ENCODE measurements at regions not wholly inside any gene's neighbourhood (a gene's known extent, or its start where the extent isn't known, plus 50 kb on each side); places are given as distances from the start of the nearest gene placed in this dataset.

GRCh38 chr18:35841283-35841682 is 131.2 kb upstream of the RMP24 start:
- Histone ChIP-seq H2BK5ac (ENCODE audit: low read depth, low read length) (peak overlapping the region; percentile 40; the same call in 1 of the 2 replicates), H3K14ac (ENCODE audit: insufficient read length) (no peak overlapping the region), H3K23ac (ENCODE audit: insufficient read length) (no peak overlapping the region), H3K9ac (replicated peaks in 1 of 4; ENCODE audit: extremely low read depth in 1 of 4, low read depth in 3 of 4, low read length in 3 of 4) (no peak overlapping the region), H3K4me1 (replicated peaks in 1 of 4; ENCODE audit: control insufficient read depth in 3 of 4, insufficient read depth in 4 of 4, low read length in 3 of 4) (peaks cover 0 to 2% (median under 1%) of the 10 kb centered on the region in 4 experiments; a peak in 1 of 7 replicates), H3K4me3 (ENCODE audit: extremely low read depth in 1 of 4, insufficient read depth in 2 of 4, low read depth in 3 of 4, low read length in 4 of 4) (no peak overlapping the region), H2BK120ac (replicated peaks; ENCODE audit: low read depth, low read length) (peak overlapping the region; percentile 91), H3K79me1 (ENCODE audit: low read depth, low read length) (no peaks in the 10 kb centered on the region), H3K4ac (replicated peaks; ENCODE audit: insufficient read length, low read depth, low read length) (no peak overlapping the region), H2BK20ac (ENCODE audit: low read length) (peak overlapping the region; percentile 89; the same call in 1 of the 2 replicates), H3K36me3 (ENCODE audit: control insufficient read depth in 2 of 4, insufficient read depth in 4 of 4, low read length in 3 of 4) (no peaks in the 10 kb centered on the region; a peak in 1 of 8 replicates), H3K27me3 (replicated peaks in 1 of 4; ENCODE audit: control insufficient read depth in 3 of 4, extremely low read depth in 1 of 4, insufficient read depth in 3 of 4, low read length in 3 of 4) (no peaks in the 10 kb centered on the region), H3K9me3 (ENCODE audit: insufficient read depth in 2 of 2, low read depth in 1 of 2, low read length in 1 of 2) (0 out of 4 replicates have a peak, but pooled peaks cover 0 to 5% of the 10 kb centered on the region in 2 experiments), H2AFZ (ENCODE audit: low read length) (no peak overlapping the region), H3K18ac (ENCODE audit: extremely low read depth, low read length) (peak overlapping the region; percentile 68; the same call in 1 of the 2 replicates), H4K5ac (ENCODE audit: insufficient read length, low read depth, low read length) (no peak overlapping the region), H2BK15ac (ENCODE audit: low read length) (peak overlapping the region; percentile 19; the same call in 1 of the 2 replicates), H3K56ac (replicated peaks; ENCODE audit: insufficient read length, low read depth, low read length) (no peak overlapping the region), H3K4me2 (ENCODE audit: insufficient read depth in 1 of 2, low read depth in 2 of 2, low read length in 2 of 2) (no peak overlapping the region), H4K20me1 (replicated peaks in 1 of 2; ENCODE audit: control insufficient read depth in 1 of 2, insufficient read depth in 2 of 2, low read length in 2 of 2) (no peaks in the 10 kb centered on the region), H3K79me2 (ENCODE audit: control insufficient read depth in 1 of 2, insufficient read depth in 2 of 2, low read length in 2 of 2) (no peaks in the 10 kb centered on the region), H2BK12ac (ENCODE audit: low read depth, low read length) (peak overlapping the region; percentile 84; the same call in 1 of the 2 replicates), H3K23me2 (ENCODE audit: low read depth, low read length) (no peaks in the 10 kb centered on the region), H2AK5ac (ENCODE audit: low read depth, low read length) (peak overlapping the region; percentile 90; the same call in 1 of the 2 replicates), H4K8ac (ENCODE audit: extremely low read depth, insufficient read depth, low read length) (no peak overlapping the region), H3K27ac (ENCODE audit: low read depth, low read length) (no peak overlapping the region), H4K91ac (replicated peaks; ENCODE audit: insufficient read length, low read length) (peak overlapping the region; percentile 77)
- ChIA-PET POLR2A (ENCODE audit: partially characterized antibody) (interaction anchor here (1.0 to 2.5 kb wide), 4 partner anchors 7 to 60 kb away, joined by 3 to 7 read pairs (median 6); no protein-coding TSS in a partner anchor), CTCF (ENCODE audit: partially characterized antibody) (interaction anchor here (1.8 to 1.9 kb wide), 2 partner anchors 9 to 46 kb away, joined by 3 to 4 read pairs; no protein-coding TSS in a partner anchor)
- DNase-seq (ENCODE audit: low read depth in 1 of 2, low spot score in 2 of 2): no peak
- TF ChIP-seq BACH1 (IDR thresholded peaks at IDR 0.05; ENCODE audit: low read length) (no peak), CBX8 (IDR thresholded peaks at IDR 0.05; ENCODE audit: borderline replicate concordance, low read depth, low read length) (no peak), ZNF274 (IDR thresholded peaks at IDR 0.05; ENCODE audit: borderline replicate concordance, extremely low read depth, low read length) (no peak), RBBP5 (IDR thresholded peaks at IDR 0.05; ENCODE audit: borderline replicate concordance, low read depth, low read length) (no peak), KDM4A (IDR thresholded peaks at IDR 0.05; ENCODE audit: low read depth, low read length, severe bottlenecking) (no peak), TAF7 (optimal IDR thresholded peaks at IDR 0.05; ENCODE audit: borderline replicate concordance, low read depth, low read length) (no peak), TBP (IDR thresholded peaks at IDR 0.05; ENCODE audit: low read depth, low read length) (no peak), SIX5 (IDR thresholded peaks at IDR 0.05; ENCODE audit: low read depth, low read length) (no peak), MAFK (IDR thresholded peaks at IDR 0.05; ENCODE audit: low read depth, low read length) (no peak)
- WGBS, 2 experiments (ENCODE audit: extremely low coverage in 1 of 2, insufficient coverage in 1 of 2, insufficient read length in 1 of 2, insufficient replicate concordance in 2 of 2, low coverage in 1 of 2, low lambda C conversion rate in 2 of 2, missing lambda C conversion rate in 1 of 2): 83% methylated on average over 2 of the region's 2 CpGs; no CpG with 5 or more reads in 1 of the 2 experiments
- no peak for FAIRE-seq
